Suprapubic skin (tissue), 3 donors: ENCODE measurements at regions not wholly inside any gene's neighbourhood (a gene's known extent, or its start where the extent isn't known, plus 50 kb on each side); places are given as distances from the start of the nearest gene placed in this dataset.

Experiments used
- EP300 ChIP-seq: sonication (generic); formaldehyde crosslinking; IDR thresholded peaks from one replicate; pipeline ENCODE4 v1.6.1; 2017; ENCODE audit warnings: antibody characterized with exemption
- TF ChIP-seq, protein P1 (sequence below), 2 donors: fragments of 200-600 bp in 1 of 2; fragments of 450-650 bp in 1 of 2; sonication (generic) in 1 of 2; IDR thresholded peaks; one replicate each; pipeline ENCODE4 v1.5.1; 2016 to 2019; ENCODE audit warnings: antibody characterized with exemption in 2 of 2, mild to moderate bottlenecking in 1 of 2, moderate library complexity in 1 of 2

DNA sequence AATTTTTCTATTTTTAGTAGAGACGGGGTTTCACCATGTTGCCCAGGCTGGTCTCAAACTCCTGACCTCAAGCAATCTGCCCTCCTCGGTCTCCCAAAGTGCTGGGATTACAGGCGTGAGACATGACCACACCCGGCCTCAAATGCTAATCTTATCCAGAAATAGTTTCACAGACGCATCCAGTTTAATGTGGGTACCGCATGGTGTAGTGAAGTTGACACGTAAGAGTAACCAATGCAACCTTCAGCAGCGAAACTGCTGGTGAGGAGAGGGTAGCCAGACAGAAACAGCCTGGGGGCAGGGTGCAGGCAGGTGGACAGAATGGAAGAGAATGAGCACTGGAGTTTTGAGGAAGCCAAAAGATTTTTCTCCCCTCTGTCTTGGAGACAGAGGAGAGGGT lies 63.5 kb upstream of the FAM180A start:
- TF ChIP-seq, protein P1, sequence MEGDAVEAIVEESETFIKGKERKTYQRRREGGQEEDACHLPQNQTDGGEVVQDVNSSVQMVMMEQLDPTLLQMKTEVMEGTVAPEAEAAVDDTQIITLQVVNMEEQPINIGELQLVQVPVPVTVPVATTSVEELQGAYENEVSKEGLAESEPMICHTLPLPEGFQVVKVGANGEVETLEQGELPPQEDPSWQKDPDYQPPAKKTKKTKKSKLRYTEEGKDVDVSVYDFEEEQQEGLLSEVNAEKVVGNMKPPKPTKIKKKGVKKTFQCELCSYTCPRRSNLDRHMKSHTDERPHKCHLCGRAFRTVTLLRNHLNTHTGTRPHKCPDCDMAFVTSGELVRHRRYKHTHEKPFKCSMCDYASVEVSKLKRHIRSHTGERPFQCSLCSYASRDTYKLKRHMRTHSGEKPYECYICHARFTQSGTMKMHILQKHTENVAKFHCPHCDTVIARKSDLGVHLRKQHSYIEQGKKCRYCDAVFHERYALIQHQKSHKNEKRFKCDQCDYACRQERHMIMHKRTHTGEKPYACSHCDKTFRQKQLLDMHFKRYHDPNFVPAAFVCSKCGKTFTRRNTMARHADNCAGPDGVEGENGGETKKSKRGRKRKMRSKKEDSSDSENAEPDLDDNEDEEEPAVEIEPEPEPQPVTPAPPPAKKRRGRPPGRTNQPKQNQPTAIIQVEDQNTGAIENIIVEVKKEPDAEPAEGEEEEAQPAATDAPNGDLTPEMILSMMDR (IDR thresholded peaks at IDR 0.05), result no peak
- no peak for TF ChIP-seq EP300
